HepG2 (cell line): ENCODE measurements at regions not wholly inside any gene's neighbourhood (a gene's known extent, or its start where the extent isn't known, plus 50 kb on each side); places are given as distances from the start of the nearest gene placed in this dataset.

Experiments used
- ATAC-seq: fragments of 200-7000 bp; cut with Tn5 transposase; 3 replicates; pipeline ENCODE4 v1.9.1; 2020; ENCODE audit warnings: mild to moderate bottlenecking, moderate library complexity
- BruUV-seq: library from RNA; stranded (reverse); fragments of 400-500 nt; replicated peaks from 2 replicates; lab custom pipeline; 2021; lab: Mats Ljungman, UMichigan
- CTCF ChIA-PET: fragments of 300-600 bp; formaldehyde crosslinking; extraction: SDS; loops from one replicate; lab custom pipeline; 2021; ENCODE audit warnings: low total read pairs, inconsistent platforms, low intra/inter-chr PET ratio; lab: Yijun Ruan, JAX
- POLR2A ChIA-PET: fragments of 350-600 bp; sonication (Branson Sonifier 250); formaldehyde crosslinking; loops from one replicate; lab custom pipeline; 2020; ENCODE audit warnings: antibody characterized with exemption, inconsistent platforms; lab: Yijun Ruan, JAX
- DNase-seq: peaks from one replicate; pipeline ENCODE4 v3.0.0-alpha.2; 2015; ENCODE audit warnings: low spot score
- FAIRE-seq: peaks from 3 replicates; lab custom pipeline; 2011; peaks lifted over from hg19 to GRCh38; lab: Jason Lieb, UNC
- H2AFZ ChIP-seq: one replicate; pipeline ENCODE4 v1.6.1; 2011; ENCODE audit warnings: low read length, inconsistent platforms
- H3K27ac ChIP-seq: fragments of 300-600 bp; 3 replicates; pipeline ENCODE4 v1.8.0; 2011; ENCODE audit warnings: mixed run types, mild to moderate bottlenecking, mixed read lengths, low read length, inconsistent platforms; ENCODE audit not compliant: insufficient read depth; ENCODE audit errors: extremely low read length
- H3K27me3 ChIP-seq, 2 experiments: fragments of 200-600 bp in 1 of 2; 2 replicates in 1 of 2; 3 replicates in 1 of 2; pipeline versions ENCODE4 v1.6.0 to v1.8.0; 2011; ENCODE audit warnings: low read length in 2 of 2, mild to moderate bottlenecking in 2 of 2, moderate library complexity in 2 of 2, inconsistent platforms in 1 of 2; ENCODE audit not compliant: insufficient read depth in 2 of 2, control insufficient read depth in 1 of 2
- H3K36me3 ChIP-seq, 2 experiments: fragments of 200-600 bp in 1 of 2; replicated peaks in 1 of 2; 2 replicates in 1 of 2; 3 replicates in 1 of 2; pipeline versions ENCODE4 v1.5.1 to v1.8.0; 2011; ENCODE audit warnings: low read length in 2 of 2, inconsistent platforms in 1 of 2; ENCODE audit not compliant: insufficient read depth in 2 of 2, control insufficient read depth in 1 of 2
- H3K4me1 ChIP-seq: 2 replicates; pipeline ENCODE4 v1.5.1; 2012; ENCODE audit warnings: low read length, inconsistent platforms; ENCODE audit not compliant: insufficient read depth
- H3K4me2 ChIP-seq: 2 replicates; pipeline ENCODE4 v1.6.0; 2011; ENCODE audit warnings: low read depth, low read length, inconsistent platforms
- H3K4me3 ChIP-seq, 3 experiments: fragments of 200-600 bp in 1 of 3; sonication (generic), shearing (Covaris generic) in 1 of 3; replicated peaks in 1 of 3; 2 replicates each; pipeline ENCODE4 v1.5.1; 2011 to 2016; ENCODE audit warnings: low read length in 3 of 3, inconsistent platforms in 2 of 3, low read depth in 2 of 3, mild to moderate bottlenecking in 2 of 3, control low read depth in 1 of 3, mixed read lengths in 1 of 3; ENCODE audit not compliant: insufficient read depth in 1 of 3
- H3K79me2 ChIP-seq: one replicate; pipeline ENCODE4 v1.6.1; 2011; ENCODE audit warnings: low read length, inconsistent platforms; ENCODE audit not compliant: insufficient read depth
- H3K9ac ChIP-seq: 2 replicates; pipeline ENCODE4 v1.6.0; 2011; ENCODE audit warnings: mild to moderate bottlenecking, low read depth, low read length, inconsistent platforms; ENCODE audit not compliant: insufficient read depth
- H3K9me3 ChIP-seq: 2 replicates; pipeline ENCODE4 v1.5.1; 2012; ENCODE audit warnings: mild to moderate bottlenecking, low read length
- H4K20me1 ChIP-seq: 2 replicates; pipeline ENCODE4 v1.6.0; 2011; ENCODE audit warnings: inconsistent platforms, mild to moderate bottlenecking, low read length, moderate library complexity; ENCODE audit not compliant: insufficient read depth
- CBX5 ChIP-seq: sonication (generic); formaldehyde crosslinking; IDR thresholded peaks from 2 replicates; pipeline ENCODE4 v1.4.0; 2020; ENCODE audit warnings: missing genetic modification reagents, borderline replicate concordance
- CENPT ChIP-seq: sonication (generic); formaldehyde crosslinking; IDR thresholded peaks from 2 replicates; pipeline ENCODE4 v1.8.0; 2022; ENCODE audit warnings: low read depth, mild to moderate bottlenecking, moderate library complexity, missing genetic modification reagents
- ELF1 ChIP-seq: sonication (generic); formaldehyde crosslinking; IDR thresholded peaks from 2 replicates; pipeline ENCODE4 v1.4.0; 2020; ENCODE audit warnings: missing genetic modification reagents
- HNF4G ChIP-seq, 2 experiments: sonication (generic) in 1 of 2; formaldehyde crosslinking in 1 of 2; IDR thresholded peaks; 2 replicates each; pipeline versions ENCODE4 v1.4.0 to v1.6.1; 2011 to 2020; ENCODE audit warnings: borderline replicate concordance in 2 of 2, low read depth in 2 of 2, mild to moderate bottlenecking in 2 of 2, low read length in 1 of 2, missing genetic modification reagents in 1 of 2, moderate library complexity in 1 of 2
- MAFF ChIP-seq: IDR thresholded peaks from 2 replicates; pipeline ENCODE4 v1.6.1; 2011; ENCODE audit warnings: low read depth, low read length, improper control_type of control experiment
- MAFK ChIP-seq, 2 experiments: IDR thresholded peaks in 1 of 2; conservative IDR thresholded peaks in 1 of 2; 2 replicates each; pipeline ENCODE4 v1.6.1; 2011; ENCODE audit warnings: improper control_type of control experiment in 2 of 2, low read length in 2 of 2
- TCF12 ChIP-seq, 2 experiments: fragments of 450-650 bp in 1 of 2; sonication (generic) in 1 of 2; formaldehyde crosslinking in 1 of 2; IDR thresholded peaks; 2 replicates each; pipeline versions ENCODE4 v1.6.1 to v1.8.0; 2017 to 2022; ENCODE audit warnings: antibody characterized with exemption in 1 of 2, mild to moderate bottlenecking in 1 of 2, missing genetic modification reagents in 1 of 2, moderate library complexity in 1 of 2
- TRIM22 ChIP-seq: fragments of 450-650 bp; IDR thresholded peaks from 2 replicates; pipeline ENCODE4 v1.6.1; 2017
- UBTF ChIP-seq: sonication (generic); formaldehyde crosslinking; IDR thresholded peaks from 2 replicates; pipeline ENCODE4 v1.4.0; 2020; ENCODE audit warnings: mild to moderate bottlenecking, missing genetic modification reagents
- WIZ ChIP-seq: sonication (generic); formaldehyde crosslinking; IDR thresholded peaks from 2 replicates; pipeline ENCODE4 v1.5.1; 2020; ENCODE audit warnings: mild to moderate bottlenecking, missing genetic modification reagents
- ZMYM4 ChIP-seq: sonication (generic); formaldehyde crosslinking; IDR thresholded peaks from 2 replicates; pipeline ENCODE4 v1.8.1; 2023; ENCODE audit warnings: mild to moderate bottlenecking, missing genetic modification reagents
- ZNF264 ChIP-seq: sonication (generic); formaldehyde crosslinking; IDR thresholded peaks from 2 replicates; pipeline ENCODE4 v1.4.0; 2020; ENCODE audit warnings: missing genetic modification reagents
- ZNF468 ChIP-seq: sonication (generic); formaldehyde crosslinking; IDR thresholded peaks from 2 replicates; pipeline ENCODE4 v1.8.0; 2022; ENCODE audit warnings: mild to moderate bottlenecking, moderate library complexity, missing genetic modification reagents
- ZNF713 ChIP-seq: sonication (generic); formaldehyde crosslinking; IDR thresholded peaks from 2 replicates; pipeline ENCODE4 v1.4.0; 2020; ENCODE audit warnings: mild to moderate bottlenecking, missing genetic modification reagents
- ZSCAN9 ChIP-seq: IDR thresholded peaks from 2 replicates; pipeline ENCODE4 v1.6.1; 2016; ENCODE audit warnings: borderline replicate concordance
- WGBS: methylation state at CpG from one replicate; pipeline ENCODE4 v1.1.6; 2017; ENCODE audit warnings: low lambda C conversion rate; 5-methylcytosine and 5-hydroxymethylcytosine counted together
- in situ Hi-C: cut with HindIII; loops from 2 replicates; pipeline ENCODE4 v1.10.0; 2017; ENCODE audit warnings: low pct_unique_long_range_greater_than_20kb; ENCODE audit not compliant: extremely low pct_ligation_motif_present
- intact Hi-C: fragments of 100-400 bp; cut with micrococcal nuclease; formaldehyde crosslinking; loops from one replicate; pipeline ENCODE4 v1.10.0; 2022; ENCODE audit not compliant: unreplicated experiment

GRCh38 chr2:200193331-200193730 lies 113.2 kb upstream of the SPATS2L start (continued):
- TF ChIP-seq ZMYM4 (no peak), HNF4G (IDR thresholded peaks at IDR 0.05; ENCODE audit: borderline replicate concordance, low read depth, low read length) (no peak), HNF4G (CRISPR knock-in tag; IDR thresholded peaks at IDR 0.05; ENCODE audit: borderline replicate concordance, low read depth) (no peak)
- TF ChIP-seq, all 625 proteins: peak for 0

GRCh38 chr2:200193791-200194190 lies 112.7 kb upstream of the SPATS2L start:
- Histone ChIP-seq H3K27ac (no peak overlapping the region), H3K4me1 (no peaks in the 10 kb centered on the region), H3K4me2 (no peak overlapping the region), H3K4me3 (no peak overlapping the region), H3K79me2 (no peaks in the 10 kb centered on the region), H3K27me3 (peaks cover 0 to 8% of the 10 kb centered on the region in 2 experiments; a peak in 1 of 5 replicates), H3K9ac (no peak overlapping the region), H3K36me3 (no peaks in the 10 kb centered on the region), H2AFZ (no peak overlapping the region), H4K20me1 (no peaks in the 10 kb centered on the region), H3K9me3 (no peaks in the 10 kb centered on the region)
- ATAC-seq (no peak), DNase-seq (no peak), FAIRE-seq (no peak)
- BruUV-seq = no TSS peak
- ChIA-PET CTCF (no interaction called here), POLR2A (no interaction called here)
- WGBS = 48% methylated on average over 5 of the region's 5 CpGs
- in situ Hi-C loops = no loop called here
- intact Hi-C loops = no loop called here
- no peak for TF ChIP-seq TRIM22
- TF ChIP-seq ZSCAN9 (CRISPR knock-in tag) = no peak

GRCh38 chr2:200194746-200195145 lies 111.7 kb upstream of the SPATS2L start:
- DNase-seq = no peak
- no TSS peak for BruUV-seq
- no peak for FAIRE-seq
- Histone ChIP-seq H3K4me1 (peaks cover 7% of the 10 kb centered on the region; the same call in 1 of the 2 replicates), H3K27ac (no peak overlapping the region), H3K9ac (no peak overlapping the region), H3K4me3 (no peak overlapping the region), H4K20me1 (no peaks in the 10 kb centered on the region), H3K79me2 (no peaks in the 10 kb centered on the region), H3K36me3 (no peaks in the 10 kb centered on the region), H3K27me3 (peaks cover 0 to 8% of the 10 kb centered on the region in 2 experiments; a peak in 1 of 5 replicates), H2AFZ (no peak overlapping the region), H3K9me3 (no peaks in the 10 kb centered on the region), H3K4me2 (no peak overlapping the region)
- POLR2A ChIA-PET = no interaction called here
- in situ Hi-C loops = no loop called here
- CTCF ChIA-PET = no interaction called here
- no peak for ATAC-seq
- 28% methylated on average over 4 of the region's 4 CpGs for WGBS
- TF ChIP-seq ZNF468 (CRISPR knock-in tag) (no peak), CENPT (no peak), WIZ (no peak), UBTF (CRISPR knock-in tag) (no peak), ZNF713 (CRISPR knock-in tag) (no peak), MAFK (conservative IDR thresholded peaks at IDR 0.05 in 1 of 2, IDR thresholded peaks at IDR 0.05 in 1 of 2; ENCODE audit: low read length in 2 of 2) (peak; percentile 75 to 82), ZNF264 (CRISPR knock-in tag) (no peak), CBX5 (no peak), ELF1 (CRISPR knock-in tag) (no peak), MAFF (peak; percentile 79), TCF12 (IDR thresholded peaks at IDR 0.05) (no peak), TCF12 (CRISPR knock-in tag; IDR thresholded peaks at IDR 0.05) (no peak)
- intact Hi-C loops = no loop called here
